IMR-90 (cell line): ENCODE measurements at regions not wholly inside any gene's neighbourhood (a gene's known extent, or its start where the extent isn't known, plus 50 kb on each side); places are given as distances from the start of the nearest gene placed in this dataset.
"Not testable (repeated sequence)": the region's sequence is repeated elsewhere in the genome, so short reads cannot be mapped to it uniquely, and the experiment has no call there.

Experiments
- BHLHE40 ChIP-seq: fragments of 150-350 bp; IDR thresholded peaks from 2 replicates; pipeline ENCODE4 v1.6.1; 2016; ENCODE audit warnings: mild to moderate bottlenecking, low read depth, low read length
- CHD1 ChIP-seq: IDR thresholded peaks from 2 replicates; pipeline ENCODE4 v1.6.1; 2012; ENCODE audit warnings: low read depth, low read length, improper control_type of control experiment
- FOS ChIP-seq: fragments of 150-350 bp; IDR thresholded peaks from 2 replicates; pipeline ENCODE4 v1.6.1; 2016; ENCODE audit warnings: low read depth, low read length
- MAFK ChIP-seq: IDR thresholded peaks from 2 replicates; pipeline ENCODE4 v1.6.1; 2012; ENCODE audit warnings: low read depth, low read length, improper control_type of control experiment
- MXI1 ChIP-seq: IDR thresholded peaks from 2 replicates; pipeline ENCODE4 v1.6.1; 2012; ENCODE audit warnings: low read depth, mild to moderate bottlenecking, low read length, moderate library complexity, borderline replicate concordance
- POLR2A ChIP-seq: IDR thresholded peaks from 2 replicates; pipeline ENCODE4 v1.6.1; 2012; ENCODE audit warnings: mild to moderate bottlenecking, low read depth, low read length
- RAD21 ChIP-seq: IDR thresholded peaks from 2 replicates; pipeline ENCODE4 v1.6.1; 2012; ENCODE audit warnings: low read length, improper control_type of control experiment
- RFX5 ChIP-seq: IDR thresholded peaks from 2 replicates; pipeline ENCODE4 v1.8.0; 2012; ENCODE audit warnings: low read depth, mild to moderate bottlenecking, low read length, moderate library complexity
- SMC3 ChIP-seq: fragments of 150-350 bp; IDR thresholded peaks from 2 replicates; pipeline ENCODE4 v1.6.1; 2016; ENCODE audit warnings: low read depth, mild to moderate bottlenecking, antibody characterized with exemption, low read length, moderate library complexity
- TF ChIP-seq, protein P1 (sequence below): conservative IDR thresholded peaks from 2 replicates; pipeline ENCODE4 v1.5.1; 2012; ENCODE audit warnings: mild to moderate bottlenecking, low read depth, low read length, improper control_type of control experiment
- TF ChIP-seq, protein P2 (sequence below): fragments of 150-350 bp; IDR thresholded peaks from 2 replicates; pipeline ENCODE4 v1.6.1; 2017; ENCODE audit warnings: mild to moderate bottlenecking, antibody characterized with exemption, low read length, low read depth
- TF ChIP-seq, protein P3 (sequence below): fragments of 150-350 bp; IDR thresholded peaks from 2 replicates; pipeline ENCODE4 v1.6.1; 2016; ENCODE audit warnings: low read depth, mild to moderate bottlenecking, low read length, moderate library complexity, borderline replicate concordance

- TF ChIP-seq POLR2A, SMC3, RFX5, FOS, BHLHE40, CHD1, MXI1, MAFK, RAD21: not testable (repeated sequence)
- TF ChIP-seq, protein P1, sequence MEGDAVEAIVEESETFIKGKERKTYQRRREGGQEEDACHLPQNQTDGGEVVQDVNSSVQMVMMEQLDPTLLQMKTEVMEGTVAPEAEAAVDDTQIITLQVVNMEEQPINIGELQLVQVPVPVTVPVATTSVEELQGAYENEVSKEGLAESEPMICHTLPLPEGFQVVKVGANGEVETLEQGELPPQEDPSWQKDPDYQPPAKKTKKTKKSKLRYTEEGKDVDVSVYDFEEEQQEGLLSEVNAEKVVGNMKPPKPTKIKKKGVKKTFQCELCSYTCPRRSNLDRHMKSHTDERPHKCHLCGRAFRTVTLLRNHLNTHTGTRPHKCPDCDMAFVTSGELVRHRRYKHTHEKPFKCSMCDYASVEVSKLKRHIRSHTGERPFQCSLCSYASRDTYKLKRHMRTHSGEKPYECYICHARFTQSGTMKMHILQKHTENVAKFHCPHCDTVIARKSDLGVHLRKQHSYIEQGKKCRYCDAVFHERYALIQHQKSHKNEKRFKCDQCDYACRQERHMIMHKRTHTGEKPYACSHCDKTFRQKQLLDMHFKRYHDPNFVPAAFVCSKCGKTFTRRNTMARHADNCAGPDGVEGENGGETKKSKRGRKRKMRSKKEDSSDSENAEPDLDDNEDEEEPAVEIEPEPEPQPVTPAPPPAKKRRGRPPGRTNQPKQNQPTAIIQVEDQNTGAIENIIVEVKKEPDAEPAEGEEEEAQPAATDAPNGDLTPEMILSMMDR, result not testable (repeated sequence)
- TF ChIP-seq, protein P2, sequence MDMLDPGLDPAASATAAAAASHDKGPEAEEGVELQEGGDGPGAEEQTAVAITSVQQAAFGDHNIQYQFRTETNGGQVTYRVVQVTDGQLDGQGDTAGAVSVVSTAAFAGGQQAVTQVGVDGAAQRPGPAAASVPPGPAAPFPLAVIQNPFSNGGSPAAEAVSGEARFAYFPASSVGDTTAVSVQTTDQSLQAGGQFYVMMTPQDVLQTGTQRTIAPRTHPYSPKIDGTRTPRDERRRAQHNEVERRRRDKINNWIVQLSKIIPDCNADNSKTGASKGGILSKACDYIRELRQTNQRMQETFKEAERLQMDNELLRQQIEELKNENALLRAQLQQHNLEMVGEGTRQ, result not testable (repeated sequence)
- TF ChIP-seq, protein P3, sequence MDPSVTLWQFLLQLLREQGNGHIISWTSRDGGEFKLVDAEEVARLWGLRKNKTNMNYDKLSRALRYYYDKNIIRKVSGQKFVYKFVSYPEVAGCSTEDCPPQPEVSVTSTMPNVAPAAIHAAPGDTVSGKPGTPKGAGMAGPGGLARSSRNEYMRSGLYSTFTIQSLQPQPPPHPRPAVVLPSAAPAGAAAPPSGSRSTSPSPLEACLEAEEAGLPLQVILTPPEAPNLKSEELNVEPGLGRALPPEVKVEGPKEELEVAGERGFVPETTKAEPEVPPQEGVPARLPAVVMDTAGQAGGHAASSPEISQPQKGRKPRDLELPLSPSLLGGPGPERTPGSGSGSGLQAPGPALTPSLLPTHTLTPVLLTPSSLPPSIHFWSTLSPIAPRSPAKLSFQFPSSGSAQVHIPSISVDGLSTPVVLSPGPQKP, result not testable (repeated sequence)
Measured at GRCh38 chr9:42534325-42534983, 351.0 kb downstream of the SPATA31A6 start.
